ENCODE measurements at regions not wholly inside any gene's neighbourhood (a gene's known extent, or its start where the extent isn't known, plus 50 kb on each side); places are given as distances from the start of the nearest gene placed in this dataset.
"Not testable (repeated sequence)": the region's sequence is repeated elsewhere in the genome, so short reads cannot be mapped to it uniquely, and the experiment has no call there.

GRCh38 chr17:34740565-34741520 lies 161.5 kb downstream of the TMEM132E start:
- no peak for DNase-seq (ENCODE audit: low spot score)

GRCh38 chr17:34739386-34739785 lies 160.0 kb downstream of the TMEM132E start:
- DNase-seq (ENCODE audit: low spot score): no peak

GRCh38 chr17:34737673-34738072 lies 158.3 kb downstream of the TMEM132E start:
- not testable (repeated sequence) for DNase-seq (ENCODE audit: low spot score)

GRCh38 chr17:34736611-34737010 lies 157.2 kb downstream of the TMEM132E start:
- DNase-seq (ENCODE audit: low spot score): no peak

- no peak for DNase-seq (ENCODE audit: low spot score)
Observed at GRCh38 chr17:34733333-34733732, 154.0 kb downstream of the TMEM132E start.

- no peak for DNase-seq (ENCODE audit: low spot score)
Observed at GRCh38 chr17:34730816-34731215, 151.4 kb downstream of the TMEM132E start.

GRCh38 chr17:34728771-34729310 lies 149.5 kb downstream of the TMEM132E start:
- no peak for DNase-seq (ENCODE audit: low spot score)

- DNase-seq (ENCODE audit: low spot score): no peak
Observed at GRCh38 chr17:34727601-34728000, 148.2 kb downstream of the TMEM132E start.

GRCh38 chr17:34726536-34727384 lies 147.4 kb downstream of the TMEM132E start:
- DNase-seq (ENCODE audit: low spot score): no peak

GRCh38 chr17:34725725-34726124 lies 146.3 kb downstream of the TMEM132E start:
- DNase-seq (ENCODE audit: low spot score): no peak

- DNase-seq (ENCODE audit: low spot score): no peak
Observed at GRCh38 chr17:34725008-34725407, 145.6 kb downstream of the TMEM132E start.

GRCh38 chr17:34723875-34724274 lies 144.5 kb downstream of the TMEM132E start:
- no peak for DNase-seq (ENCODE audit: low spot score)

- no peak for DNase-seq (ENCODE audit: low spot score)
Observed at GRCh38 chr17:34721326-34721725, 141.9 kb downstream of the TMEM132E start.

GRCh38 chr17:34720760-34721159 lies 141.4 kb downstream of the TMEM132E start:
- DNase-seq (ENCODE audit: low spot score): no peak

GRCh38 chr17:34719569-34719968 lies 140.2 kb downstream of the TMEM132E start:
- DNase-seq (ENCODE audit: low spot score): no peak

GRCh38 chr17:34717092-34717491 lies 137.7 kb downstream of the TMEM132E start:
- DNase-seq (ENCODE audit: low spot score): no peak

- no peak for DNase-seq (ENCODE audit: low spot score)
Observed at GRCh38 chr17:34716291-34716690, 136.9 kb downstream of the TMEM132E start.

- no peak for DNase-seq (ENCODE audit: low spot score)
Observed at GRCh38 chr17:34715504-34715903, 136.1 kb downstream of the TMEM132E start.

- DNase-seq (ENCODE audit: low spot score): no peak
Observed at GRCh38 chr17:34714475-34715410, 135.4 kb downstream of the TMEM132E start.

- no peak for DNase-seq (ENCODE audit: low spot score)
Observed at GRCh38 chr17:34713687-34714086, 134.3 kb downstream of the TMEM132E start.

- no peak for DNase-seq (ENCODE audit: low spot score)
Observed at GRCh38 chr17:34712481-34713195, 133.3 kb downstream of the TMEM132E start.
